ENCODE measurements at regions not wholly inside any gene's neighbourhood (a gene's known extent, or its start where the extent isn't known, plus 50 kb on each side); places are given as distances from the start of the nearest gene placed in this dataset.
"Not testable (repeated sequence)": the region's sequence is repeated elsewhere in the genome, so short reads cannot be mapped to it uniquely, and the experiment has no call there.

DNA sequence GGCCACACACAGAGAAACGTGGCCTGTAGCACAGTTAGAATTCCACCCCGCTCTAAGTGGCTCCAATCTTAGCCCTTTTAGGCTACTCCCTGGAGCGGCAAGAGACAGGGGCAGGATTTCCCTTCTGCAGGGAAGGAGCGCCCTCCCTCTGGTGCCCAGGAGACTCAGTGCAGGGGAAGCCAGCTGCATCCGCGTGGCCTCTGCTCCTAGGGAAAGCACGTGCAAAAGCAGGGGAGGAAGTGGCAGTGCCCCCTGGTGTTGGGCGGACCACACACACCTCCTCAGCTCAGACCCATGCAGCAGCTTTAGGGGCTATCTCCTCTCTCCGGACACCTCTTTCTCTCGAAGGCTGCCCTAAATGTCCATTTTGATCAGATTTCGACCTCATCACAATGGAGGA is 50.0 kb downstream of the SPRING1 start:
- peak; percentile 45 to 66 for DNase-seq (ENCODE audit: low read depth in 2 of 2)

DNA sequence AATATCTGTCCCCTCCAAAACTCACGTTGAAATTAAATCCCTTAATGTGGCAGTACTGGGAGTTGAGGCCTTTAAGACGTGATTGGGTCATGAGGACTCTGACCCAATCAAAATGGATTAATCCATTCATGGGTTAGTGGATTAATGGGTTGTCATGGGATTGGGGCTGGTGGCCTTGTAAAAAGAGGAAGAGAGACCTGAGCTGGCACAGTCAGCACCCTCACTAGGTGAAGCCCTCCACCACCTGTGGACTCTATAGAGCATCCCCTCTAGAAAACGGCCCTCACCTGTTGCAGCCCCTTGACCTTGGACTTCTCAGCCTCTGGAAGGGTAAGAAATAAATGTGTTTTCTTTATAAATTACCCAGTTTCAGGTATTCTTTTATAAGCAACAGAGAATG is 53.0 kb downstream of the SPRING1 start:
- no peak for DNase-seq (ENCODE audit: low read depth in 2 of 2)

DNA sequence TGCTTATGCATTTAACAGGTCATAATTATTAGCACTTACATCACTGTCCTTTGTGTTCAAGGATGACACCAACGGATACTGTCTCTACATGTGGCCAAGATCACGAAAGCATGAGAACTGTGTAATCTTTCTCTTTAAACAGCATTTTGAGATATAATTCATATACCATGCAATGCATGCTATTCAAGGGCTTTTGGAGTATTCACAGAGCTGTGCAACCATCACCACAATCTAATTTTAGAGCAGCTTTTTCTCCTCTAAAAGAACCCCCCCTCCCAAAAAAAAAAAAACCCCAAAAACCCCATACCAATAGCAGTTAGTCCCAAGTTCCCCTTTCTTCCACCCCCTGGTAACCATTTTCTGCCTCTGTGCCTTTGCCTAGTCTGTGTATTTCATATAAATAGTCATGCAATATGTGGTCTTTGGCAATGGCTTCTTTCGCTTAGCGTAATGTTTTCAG is 60.6 kb downstream of the SPRING1 start:
- no peak for DNase-seq (ENCODE audit: low read depth in 2 of 2)

DNA sequence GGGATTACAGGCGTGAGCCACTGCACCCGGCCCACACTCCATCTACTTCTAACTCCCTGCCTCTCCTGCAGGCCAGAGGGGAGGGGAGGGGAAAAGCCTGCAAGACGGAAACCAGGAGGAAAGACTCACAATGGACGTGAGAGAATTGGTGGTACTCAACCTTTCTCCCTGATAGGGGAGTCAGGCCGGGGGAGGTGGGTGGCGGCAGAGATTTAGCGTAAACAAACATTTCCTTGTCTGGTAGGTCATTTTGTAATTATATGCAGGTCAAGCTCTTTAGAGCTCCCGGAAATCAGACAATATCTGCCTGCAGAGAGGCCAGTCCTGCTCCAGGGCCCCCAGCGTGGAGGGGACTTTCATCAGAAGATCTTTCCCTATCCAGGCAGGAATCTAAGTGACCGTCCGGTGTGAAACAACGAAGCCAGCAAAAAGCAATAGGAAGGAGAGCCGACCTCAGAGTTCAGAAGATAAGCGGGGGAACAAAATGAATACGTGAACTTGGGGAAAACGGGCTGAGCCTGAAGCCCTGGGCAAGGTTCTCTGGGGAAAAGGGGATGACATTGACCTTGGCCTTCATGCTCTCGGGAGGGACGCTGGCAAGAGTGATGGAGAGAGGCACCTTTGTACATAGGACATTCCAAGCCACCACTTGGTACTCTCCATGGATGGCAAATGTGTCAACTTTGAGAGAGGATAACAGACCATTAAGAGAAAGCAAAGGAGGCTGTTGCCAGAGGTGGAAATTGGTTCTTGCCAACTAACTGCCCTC is 62.3 kb downstream of the SPRING1 start:
- DNase-seq (ENCODE audit: low read depth in 2 of 2), result peak; percentile 69 to 71

DNA sequence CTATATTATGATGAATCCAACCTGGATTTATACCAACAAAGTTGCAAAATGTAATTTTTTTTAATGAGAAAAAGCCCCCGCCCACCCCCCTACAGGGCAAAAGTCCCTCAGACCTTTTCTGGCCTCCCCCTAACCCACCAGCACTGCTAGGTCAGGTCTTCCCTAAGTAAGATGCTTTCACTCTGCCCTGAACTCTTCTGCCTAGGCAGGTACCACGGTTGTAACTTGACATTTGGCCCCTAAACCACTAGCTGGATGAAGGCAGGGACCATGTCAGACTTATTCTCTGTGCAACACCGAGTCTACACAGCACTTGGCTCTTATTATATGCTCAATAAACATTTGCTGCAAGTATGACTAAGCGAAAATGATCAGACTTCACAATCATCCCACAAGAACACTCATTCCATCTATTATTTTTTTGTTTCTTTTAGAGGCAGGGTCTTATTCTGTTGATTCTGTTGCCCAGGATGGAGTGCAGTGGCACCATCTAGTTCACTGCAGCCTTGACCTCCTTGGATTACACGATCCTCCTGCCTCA is 63.2 kb downstream of the SPRING1 start:
- DNase-seq (ENCODE audit: low read depth in 2 of 2), result peak in 1 of 2 donors; percentile 41

DNA sequence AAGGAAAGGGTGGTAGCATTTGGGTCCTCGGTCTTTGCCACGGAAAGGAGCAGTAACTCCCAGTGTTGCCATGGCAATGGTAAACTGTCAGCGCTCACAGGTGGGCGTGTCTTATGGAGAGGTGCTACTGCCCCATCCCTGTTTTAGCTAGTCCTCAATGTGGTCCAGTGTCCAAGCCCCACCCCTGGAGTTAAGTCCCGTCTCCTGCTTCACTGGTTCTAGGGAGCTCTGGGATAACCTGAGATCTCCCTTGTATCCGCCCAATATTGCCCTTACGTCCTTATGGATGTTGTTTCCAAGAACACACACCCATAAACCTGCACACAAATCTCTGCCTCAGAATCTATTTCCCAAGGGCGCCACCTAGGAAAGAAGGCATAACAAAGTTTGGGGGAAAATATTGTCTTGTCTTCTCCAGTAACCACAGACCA is 64.2 kb downstream of the SPRING1 start:
- no peak for DNase-seq (ENCODE audit: low read depth in 2 of 2)

DNA sequence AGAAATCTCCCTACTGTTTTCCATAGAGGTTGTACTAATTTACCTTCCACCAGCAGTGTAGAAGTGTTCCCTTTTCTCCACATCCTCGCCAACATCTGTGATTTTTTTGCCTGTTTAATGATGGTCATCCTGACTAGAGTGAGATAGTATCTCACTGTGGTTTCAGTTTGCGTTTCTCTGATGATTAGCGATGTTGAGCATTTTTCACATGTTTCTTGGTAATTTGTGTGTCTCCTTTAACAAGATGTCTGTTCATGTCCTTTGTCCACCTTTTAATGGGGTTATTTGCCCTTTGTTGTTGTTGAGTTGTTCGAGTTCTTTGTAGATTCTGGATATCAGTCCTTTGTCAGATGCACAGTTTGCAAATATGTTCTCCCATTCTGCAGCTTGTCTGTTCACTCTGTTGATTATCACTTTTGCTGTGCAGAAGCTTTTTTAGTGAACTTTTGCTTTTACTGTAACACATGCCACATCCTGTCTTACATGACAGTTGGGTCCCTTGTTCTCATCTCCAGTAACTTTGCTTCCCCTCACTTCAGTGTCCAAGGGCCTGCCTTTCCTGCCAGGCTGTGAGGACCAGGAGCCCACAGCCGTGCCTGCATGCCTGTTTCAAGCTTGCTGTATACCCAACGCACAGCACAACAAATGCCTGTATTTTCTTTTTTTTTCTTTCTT is 64.9 kb downstream of the SPRING1 start:
- no peak for DNase-seq (ENCODE audit: low read depth in 2 of 2)

DNA sequence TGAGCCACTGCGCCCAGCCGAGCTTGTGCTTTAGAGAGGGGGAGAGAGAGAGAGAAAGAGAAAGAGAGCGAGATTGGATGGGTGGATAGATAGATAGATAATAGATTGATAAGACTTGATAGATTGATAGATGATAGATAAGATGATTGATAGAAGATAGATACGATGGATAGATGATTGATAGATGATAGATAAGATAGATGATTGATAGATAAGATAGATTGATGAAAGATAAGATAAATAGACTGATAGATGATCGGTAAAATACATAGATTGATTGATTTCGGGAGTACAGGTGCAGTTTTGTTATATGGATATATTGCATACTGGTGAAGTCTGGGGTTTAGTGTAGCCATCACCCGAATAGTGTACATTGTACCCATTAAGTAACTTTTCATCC is 65.9 kb downstream of the SPRING1 start:
- no peak for DNase-seq (ENCODE audit: low read depth in 2 of 2)

DNA sequence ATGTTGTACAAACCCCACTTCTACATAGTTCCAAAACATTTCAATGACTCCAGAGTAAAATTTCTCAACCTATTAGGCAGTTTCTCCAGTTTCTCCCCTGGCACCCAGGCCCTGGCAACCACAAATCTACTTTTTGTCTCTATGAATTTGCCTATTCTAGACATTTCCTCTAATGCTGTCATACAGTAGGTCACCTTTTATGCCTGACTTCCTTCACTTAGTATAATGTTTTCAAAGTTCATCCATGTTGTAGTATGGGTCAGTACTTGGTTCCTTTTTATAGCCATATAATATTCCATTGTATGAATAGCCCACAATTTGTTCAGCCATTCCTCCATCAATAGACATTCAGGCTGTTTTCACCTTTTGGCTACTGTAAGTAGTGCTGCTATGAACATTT is 67.0 kb downstream of the SPRING1 start:
- DNase-seq (ENCODE audit: low read depth in 2 of 2), result no peak

DNA sequence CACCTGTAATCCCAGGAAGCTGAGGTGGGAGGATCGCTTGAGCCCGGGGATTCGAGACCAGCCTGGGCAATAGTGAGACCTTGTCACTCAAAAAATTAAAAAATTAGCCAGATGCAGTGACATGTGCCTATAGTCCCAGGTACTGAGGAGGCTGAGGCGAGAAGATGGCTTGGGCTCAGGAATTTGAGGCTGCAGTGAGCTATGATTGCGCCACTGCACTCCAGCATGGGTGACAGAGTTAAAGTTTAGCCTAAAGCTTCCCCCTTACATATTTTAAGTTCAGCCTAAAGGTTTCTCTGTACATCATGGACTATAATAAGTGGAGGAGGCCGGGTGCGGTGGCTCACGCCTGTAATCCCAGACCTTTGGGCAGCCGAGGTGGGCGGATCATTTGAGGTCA is 70.1 kb downstream of the SPRING1 start:
- no peak for DNase-seq (ENCODE audit: low read depth in 2 of 2)

DNA sequence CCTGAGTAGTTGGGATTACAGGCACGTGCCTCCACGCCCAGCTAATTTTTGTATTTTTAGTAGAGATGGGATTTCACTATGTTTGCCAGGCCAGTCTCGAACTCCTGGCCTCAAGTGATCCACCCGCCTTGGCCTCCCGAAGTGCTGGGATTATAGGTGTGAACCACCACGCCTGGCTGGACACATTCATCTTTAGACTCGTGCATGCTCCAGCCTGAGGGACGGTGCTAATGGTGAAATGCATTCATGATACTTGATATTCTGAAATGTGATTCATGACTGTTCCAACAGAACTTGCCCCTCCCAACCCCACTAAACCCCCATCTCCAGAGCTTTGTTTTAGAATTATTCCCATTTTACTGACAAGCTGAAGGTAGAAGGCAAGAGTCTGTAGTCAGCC is 71.0 kb downstream of the SPRING1 start:
- DNase-seq (ENCODE audit: low read depth in 2 of 2), result not testable (repeated sequence)

DNA sequence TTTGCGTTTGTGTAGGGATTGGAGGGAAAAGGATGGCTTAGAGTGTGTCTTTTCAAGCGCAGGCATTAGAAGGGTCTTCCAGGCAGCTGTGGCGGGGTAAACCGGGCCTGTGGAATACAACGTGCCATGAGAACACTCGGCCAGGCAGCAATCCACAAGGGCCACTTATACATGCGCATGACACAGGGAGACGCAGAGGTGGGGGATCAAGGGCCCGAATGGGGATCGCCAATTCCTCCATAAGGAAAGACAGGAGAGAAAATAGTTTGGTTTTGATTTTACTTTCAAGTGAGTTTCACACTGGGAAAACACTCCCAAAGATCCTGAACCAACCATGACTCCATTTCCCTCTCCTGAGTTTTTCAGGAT is 71.6 kb downstream of the SPRING1 start:
- DNase-seq (ENCODE audit: low read depth in 2 of 2), result no peak

DNA sequence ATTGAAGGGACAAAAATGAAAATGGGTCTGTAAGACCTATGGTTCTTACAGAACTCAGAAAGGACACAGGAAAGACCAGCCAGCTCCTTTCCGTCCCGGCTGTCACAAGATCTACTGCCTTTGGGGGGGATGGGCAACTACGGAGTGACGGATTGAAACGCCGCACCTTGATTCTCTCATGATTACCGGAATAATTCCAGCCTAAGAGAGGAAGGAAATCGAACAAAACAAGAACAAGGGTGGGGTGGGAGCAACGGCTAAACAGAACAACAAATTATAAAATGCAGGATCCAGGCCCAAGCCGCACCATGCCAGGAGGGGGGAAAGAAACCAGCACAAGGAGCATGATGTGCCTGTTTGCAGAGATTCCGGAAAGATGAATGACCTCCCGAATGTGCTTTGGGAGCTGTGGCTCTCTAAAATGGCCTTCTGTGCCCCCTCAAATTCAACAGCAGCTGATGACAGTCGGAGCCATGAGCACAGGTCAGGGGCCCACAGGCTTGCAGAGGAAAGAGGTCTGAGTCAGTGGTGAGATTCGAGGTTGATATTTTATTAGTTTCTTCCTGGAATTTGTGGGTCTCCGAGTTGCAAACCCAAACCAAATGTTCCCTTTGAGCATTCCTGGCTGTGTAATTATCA is 72.1 kb downstream of the SPRING1 start:
- DNase-seq (ENCODE audit: low read depth in 2 of 2), result peak in 1 of 2 donors; percentile 11

DNA sequence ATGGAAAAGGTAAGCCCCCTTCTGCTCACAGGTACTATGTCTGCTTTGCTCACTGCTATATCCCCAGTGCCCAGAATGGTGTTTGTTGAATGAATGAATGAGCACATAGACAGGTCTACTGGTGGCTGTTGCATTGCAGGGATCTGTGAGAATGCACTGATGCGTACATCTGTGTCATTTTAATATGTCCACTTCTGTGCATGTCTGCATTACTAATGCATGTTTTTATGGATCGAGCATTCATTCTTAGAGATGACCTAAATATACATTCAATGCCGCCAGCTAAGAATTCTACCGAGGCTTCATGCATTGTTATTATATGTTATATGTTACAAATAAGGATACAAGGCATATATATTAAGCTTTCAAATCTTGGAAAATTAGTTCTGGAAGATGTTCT is 73.8 kb downstream of the SPRING1 start:
- no peak for DNase-seq (ENCODE audit: low read depth in 2 of 2)

DNA sequence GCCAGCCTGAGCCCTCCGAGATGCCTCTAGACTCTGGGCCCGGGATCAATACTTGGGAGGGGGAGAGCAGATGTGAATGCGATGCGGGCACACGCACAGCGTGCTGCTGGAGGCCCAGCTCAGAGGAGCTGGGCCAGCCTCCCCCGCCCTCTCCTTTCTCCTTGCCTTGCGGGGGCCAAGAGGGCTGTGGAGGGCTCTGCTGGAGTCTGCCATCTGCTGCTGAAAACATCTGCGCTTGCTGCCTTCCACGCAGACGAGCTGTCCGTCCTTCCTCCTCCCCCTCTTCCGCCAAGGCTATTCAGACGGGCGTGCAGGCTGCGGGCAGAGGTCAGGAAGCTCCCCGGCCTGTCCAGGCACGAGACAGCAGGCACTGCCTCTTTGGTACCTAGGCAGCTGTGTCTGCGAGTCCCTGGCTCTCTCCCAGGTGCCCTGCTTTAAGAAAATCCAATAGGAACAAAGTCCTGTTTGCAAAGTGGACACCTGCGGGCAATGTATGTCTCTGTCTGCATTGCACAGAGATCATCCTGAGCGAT is 75.2 kb downstream of the SPRING1 start:
- peak in 1 of 2 donors; percentile 24 for DNase-seq (ENCODE audit: low read depth in 2 of 2)

DNA sequence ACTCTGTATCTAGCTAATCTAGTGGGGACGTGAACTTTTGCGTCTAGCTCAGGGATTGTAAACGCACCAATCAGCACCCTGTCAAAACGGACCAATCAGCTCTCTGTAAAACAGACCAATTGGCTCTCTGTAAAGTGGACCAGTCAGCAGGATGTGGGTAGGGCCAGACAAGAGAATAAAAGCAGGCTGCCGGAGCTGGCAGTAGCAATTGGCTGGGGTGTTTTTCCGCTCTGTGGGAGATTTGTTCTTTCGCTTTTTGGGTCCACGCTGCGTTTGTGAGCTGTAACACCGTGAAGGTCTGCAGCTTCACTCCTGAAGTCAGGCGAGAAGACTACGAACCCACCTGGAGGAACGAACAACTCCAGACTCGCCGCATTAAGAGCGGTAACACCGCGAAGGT is 76.5 kb downstream of the SPRING1 start:
- no peak for DNase-seq (ENCODE audit: low read depth in 2 of 2)

DNA sequence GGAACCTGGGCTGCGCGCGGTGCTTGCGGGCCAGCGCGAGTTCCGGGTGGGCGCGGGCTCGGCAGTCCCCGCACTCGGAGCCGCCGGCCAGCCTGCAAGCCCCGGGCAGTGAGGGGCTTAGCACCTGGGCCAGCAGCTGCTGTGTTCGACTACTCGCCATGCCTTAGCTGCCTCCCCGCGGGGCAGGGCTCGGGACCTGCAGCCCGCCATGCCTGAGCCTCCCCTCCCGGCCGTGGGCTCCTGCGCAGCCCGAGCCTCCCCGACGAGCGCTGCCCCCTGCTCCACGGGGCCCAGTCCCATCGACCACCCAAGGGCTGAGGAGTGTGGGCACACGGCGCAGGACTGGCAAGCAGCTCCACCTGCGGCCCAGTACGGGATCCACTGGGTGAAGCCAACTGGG is 77.1 kb downstream of the SPRING1 start:
- not testable (repeated sequence) for DNase-seq (ENCODE audit: low read depth in 2 of 2)

DNA sequence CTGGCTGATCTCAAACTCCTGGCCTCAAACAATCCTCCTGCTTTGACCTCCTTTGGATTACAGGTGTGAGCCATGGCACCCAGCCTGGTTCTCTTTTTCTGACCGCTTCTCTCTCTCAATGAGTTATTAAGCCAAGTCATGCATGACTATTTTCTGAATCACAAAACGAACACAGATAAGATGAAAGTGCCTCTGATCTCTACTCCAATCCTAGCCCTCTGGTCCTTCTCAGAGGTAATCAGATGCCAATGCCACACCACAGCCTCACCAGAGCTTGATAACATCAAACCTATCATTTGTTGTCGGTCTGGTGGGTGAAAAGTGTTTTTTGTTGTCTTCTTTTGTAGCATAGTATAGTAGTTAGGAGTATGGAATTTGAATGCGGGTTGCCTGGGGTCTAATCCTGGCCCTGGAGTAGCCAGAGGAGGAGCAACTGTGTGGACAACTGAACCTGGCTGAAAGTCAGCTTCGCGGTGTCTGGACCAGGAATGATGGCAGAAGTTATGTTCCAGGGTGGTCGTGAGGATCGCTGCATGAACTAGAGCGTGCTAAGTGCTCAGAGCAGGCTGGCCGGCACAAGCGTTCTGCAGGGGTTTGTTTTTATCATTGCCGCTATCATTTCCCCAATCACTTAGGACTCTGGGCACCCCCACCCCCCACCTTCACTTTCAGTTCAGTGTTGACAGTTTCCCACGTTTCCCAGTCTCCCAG is 77.9 kb downstream of the SPRING1 start:
- no peak for DNase-seq (ENCODE audit: low read depth in 2 of 2)

DNA sequence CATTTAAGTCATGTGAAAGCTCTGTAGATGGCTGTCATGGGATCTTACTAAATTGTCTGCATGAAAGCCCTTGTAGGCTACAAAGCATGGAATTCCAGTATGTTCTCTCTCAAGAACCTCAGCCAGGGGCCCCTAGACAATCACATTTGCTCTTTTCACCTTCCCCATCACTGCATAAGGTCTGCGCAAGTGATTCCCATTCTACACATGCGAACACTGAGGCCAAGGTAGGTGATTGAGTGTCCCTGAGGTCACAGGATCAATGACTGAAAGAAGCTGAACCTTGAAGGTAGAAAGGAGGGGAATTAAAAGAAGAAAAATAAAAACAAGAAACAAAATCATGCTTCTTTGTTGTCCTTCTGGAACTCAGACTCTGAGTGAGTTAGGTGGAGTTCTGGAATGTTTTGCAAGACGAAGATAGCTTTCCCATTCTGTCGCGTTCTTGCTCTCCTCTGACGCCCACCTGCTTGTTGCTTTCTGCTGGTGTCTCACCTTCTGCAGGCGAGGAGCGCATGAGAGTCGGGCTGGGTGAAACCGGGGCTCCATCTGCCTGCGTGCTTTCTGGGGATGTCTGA is 79.9 kb downstream of the SPRING1 start:
- no peak for DNase-seq (ENCODE audit: low read depth in 2 of 2)

DNA sequence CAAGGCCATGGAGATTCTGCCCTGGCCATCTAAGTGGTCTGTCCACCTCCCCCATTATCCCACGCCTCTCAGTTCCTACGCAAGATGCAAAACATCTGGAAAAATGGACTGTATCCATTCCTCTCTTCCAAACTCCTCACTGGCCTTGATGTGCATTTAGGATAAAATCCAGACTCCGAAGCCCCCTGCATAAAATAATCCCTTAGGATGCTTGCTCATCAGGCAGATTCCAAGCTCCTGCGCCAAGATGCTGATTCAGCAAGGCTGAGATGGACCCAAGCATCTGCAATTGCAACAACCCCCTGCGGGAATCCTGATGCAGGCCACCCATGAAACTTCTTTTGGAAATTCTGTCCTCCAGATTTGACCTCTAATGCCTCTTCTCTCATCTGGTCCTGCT is 81.6 kb downstream of the SPRING1 start:
- DNase-seq (ENCODE audit: low read depth in 2 of 2), result no peak

DNA sequence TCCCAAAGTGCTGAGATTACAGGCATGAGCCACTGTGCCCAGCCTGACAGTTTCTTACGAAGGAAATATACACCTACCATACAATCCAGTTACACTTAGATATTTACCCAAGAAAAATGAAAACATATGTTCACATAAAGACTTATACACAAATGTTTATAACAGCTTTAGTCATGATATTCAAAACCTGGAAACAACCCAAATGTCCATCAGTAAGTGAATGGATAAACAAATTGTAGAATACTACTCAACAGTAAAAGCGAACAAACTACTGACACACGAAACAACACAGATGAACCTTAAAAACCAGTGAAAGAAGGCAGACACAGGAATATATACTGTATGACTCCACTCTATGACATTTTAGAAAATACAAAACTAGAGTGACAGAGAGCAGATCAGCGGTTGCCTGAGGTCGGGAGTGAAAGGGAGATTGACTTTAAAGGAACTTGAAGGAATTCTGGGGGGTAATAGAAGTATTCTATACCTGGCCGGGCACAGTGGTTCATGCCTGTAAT is 83.6 kb downstream of the SPRING1 start:
- no peak for DNase-seq (ENCODE audit: low read depth in 2 of 2)
